Stromal cell of bone marrow (primary cell): ENCODE measurements at regions not wholly inside any gene's neighbourhood (a gene's known extent, or its start where the extent isn't known, plus 50 kb on each side); places are given as distances from the start of the nearest gene placed in this dataset.

Source experiments
- DNase-seq: peaks from one replicate; pipeline ENCODE4 v3.0.0-alpha.2; 2012; ENCODE audit warnings: low read depth

DNA sequence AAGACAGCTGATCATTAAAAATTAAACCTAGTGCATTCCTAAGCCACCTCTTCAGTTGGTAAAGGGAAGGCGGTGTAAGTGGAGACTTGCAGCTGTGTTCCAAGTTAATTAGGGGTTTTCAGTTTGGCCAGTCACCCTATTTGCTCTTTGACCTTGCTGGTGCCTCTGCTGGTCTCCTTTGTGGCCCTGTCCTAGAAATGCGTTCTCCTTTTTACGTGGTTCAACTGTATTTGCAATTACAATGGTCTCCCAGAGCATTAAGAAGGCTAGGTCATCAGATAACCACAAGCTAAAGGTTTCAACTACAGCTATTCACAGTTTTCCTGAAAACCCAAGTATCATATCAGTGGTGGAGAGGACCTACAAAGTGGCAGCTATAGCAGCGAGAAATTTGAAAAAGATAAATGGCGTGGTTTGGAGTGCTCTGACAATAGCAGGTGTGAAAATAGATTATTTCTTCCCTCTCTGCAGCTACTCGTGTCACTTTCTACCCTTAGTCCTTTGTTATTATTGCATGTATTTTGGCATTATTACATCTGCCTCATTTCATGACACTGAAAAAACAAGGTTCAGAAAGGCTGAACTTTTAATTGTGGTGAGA, 203.5 kb upstream of the TBC1D5 start:
- DNase-seq: no peak

DNA sequence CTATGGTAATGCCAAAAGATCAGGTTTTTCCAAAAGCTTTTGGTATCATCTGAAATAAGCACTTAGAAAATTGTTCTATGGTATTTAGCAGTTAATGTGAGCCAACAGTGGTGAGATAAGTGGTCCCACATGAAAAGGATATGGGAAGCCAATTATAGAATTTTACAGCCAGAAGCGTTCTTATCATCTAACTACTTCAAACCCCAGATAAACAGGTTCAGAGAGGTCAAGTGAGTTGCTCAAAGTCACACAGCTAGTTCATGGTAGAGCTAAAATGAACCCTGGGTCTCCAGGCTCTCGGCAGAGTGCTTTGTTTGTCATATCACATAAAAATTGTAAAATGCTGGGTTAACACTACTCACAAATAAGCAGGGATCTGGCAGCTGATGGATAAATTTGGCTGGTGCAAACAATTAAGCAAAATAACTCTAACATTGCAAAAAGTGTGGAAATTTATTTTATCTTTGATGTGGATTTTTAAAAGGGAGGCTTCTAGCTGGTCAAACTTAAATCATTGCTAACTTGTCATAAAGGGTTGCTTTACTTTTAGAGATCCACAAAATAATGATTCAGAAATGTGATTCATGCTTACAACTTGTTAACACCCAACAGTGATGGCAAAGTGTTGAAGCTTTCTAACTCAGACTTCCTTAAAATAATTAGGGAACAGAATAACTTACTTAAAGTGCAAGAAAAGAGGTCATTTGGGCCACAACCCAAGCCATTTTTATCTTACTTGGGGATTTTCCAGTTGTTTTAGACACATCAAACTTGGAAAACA, 202.8 kb upstream of the TBC1D5 start:
- DNase-seq: no peak

DNA sequence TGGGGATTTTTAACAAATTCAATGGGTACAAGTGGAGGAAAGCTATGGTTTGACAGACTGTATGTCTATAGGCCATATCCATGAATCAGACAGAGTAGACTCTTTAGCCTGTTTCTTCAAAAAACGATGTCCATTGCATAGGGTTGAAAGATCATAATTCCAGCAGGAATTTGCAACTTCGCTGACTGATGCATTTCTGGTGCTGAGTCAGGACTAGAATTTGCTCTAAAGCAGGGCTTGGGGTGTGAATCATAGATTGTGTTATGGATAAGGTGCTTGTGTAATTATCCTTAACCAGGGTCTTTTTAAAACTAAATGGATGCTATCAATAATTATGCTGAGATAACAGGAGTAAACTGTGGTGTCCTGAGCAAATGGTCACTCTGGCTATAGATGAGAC, 200.4 kb upstream of the TBC1D5 start:
- peak; percentile 11 for DNase-seq

DNA sequence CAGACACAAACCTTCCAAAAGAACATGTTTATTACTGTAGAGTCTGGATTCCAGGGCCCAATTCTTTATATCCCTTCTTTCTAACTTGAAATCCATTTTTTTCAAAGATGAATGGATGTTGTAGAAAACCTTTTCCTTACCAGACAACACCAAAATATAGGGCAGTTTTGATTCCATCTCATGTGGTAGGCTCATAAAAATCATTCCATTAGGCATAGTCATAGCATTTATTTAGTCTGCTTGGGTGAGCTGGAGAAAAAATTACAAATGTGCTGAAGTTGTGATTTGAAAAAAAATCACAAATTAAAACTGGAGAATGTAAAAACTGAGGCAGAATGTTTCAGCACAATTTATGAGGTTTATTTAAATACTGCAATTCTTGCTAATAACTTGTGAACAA, 199.3 kb upstream of the TBC1D5 start:
- no peak for DNase-seq

DNA sequence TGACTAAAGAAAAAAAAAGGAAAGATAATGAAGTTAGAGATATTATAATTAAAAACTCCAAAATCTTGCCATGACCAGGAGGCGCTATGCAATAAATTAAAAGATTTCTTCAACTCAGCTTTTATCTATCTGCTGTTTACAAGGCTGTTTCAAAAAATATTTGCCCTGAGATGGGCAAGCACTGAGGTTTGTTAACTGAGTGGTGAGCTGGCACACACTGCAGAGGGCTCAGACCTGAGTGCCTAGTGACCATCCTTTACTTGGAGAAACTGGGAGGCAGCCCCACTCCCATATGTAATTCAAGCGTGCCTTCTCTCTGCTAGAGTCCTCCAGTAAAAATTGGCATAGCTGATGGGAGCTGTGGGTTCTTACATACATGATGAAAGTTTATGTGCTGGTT, 198.7 kb upstream of the TBC1D5 start:
- no peak for DNase-seq

DNA sequence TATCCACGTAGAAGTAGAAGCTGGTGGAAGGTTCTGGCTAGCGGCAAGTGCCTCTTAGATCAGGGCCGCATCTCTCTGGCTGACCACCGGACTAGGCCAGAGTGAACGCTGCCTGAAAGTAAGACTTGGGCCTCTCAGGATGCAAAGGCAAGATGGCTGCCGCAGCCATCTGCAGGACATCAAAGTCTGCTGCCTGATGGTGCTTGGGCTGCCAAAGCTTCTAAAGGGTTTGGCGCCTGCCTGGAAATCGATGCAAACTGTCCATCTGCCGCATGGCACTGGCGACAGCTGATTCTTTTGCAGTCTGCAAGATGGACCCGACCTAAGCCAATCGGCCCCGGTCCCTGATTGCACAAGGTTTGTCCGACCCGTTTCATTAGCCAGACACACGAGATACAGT, 196.7 kb upstream of the TBC1D5 start:
- no peak for DNase-seq

DNA sequence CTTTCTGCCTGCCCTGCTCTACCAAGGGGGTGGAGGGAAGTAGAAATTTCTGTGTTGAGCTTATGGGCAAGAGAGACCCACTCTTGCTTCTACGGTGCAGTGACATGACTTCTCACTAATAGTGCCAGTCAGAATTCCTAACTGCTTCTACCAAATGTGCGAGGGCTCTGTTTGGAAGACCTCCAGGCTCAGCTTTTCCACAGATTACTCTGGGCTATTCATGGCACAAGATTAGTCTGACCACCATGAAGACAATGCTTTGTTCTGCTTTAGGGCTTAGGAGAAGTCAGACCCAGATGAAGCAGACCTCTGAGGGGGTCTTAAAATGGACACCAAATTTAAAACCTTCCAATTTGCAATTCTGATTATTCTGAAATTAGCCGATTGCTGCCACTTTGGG, 195.9 kb upstream of the TBC1D5 start:
- DNase-seq: no peak

DNA sequence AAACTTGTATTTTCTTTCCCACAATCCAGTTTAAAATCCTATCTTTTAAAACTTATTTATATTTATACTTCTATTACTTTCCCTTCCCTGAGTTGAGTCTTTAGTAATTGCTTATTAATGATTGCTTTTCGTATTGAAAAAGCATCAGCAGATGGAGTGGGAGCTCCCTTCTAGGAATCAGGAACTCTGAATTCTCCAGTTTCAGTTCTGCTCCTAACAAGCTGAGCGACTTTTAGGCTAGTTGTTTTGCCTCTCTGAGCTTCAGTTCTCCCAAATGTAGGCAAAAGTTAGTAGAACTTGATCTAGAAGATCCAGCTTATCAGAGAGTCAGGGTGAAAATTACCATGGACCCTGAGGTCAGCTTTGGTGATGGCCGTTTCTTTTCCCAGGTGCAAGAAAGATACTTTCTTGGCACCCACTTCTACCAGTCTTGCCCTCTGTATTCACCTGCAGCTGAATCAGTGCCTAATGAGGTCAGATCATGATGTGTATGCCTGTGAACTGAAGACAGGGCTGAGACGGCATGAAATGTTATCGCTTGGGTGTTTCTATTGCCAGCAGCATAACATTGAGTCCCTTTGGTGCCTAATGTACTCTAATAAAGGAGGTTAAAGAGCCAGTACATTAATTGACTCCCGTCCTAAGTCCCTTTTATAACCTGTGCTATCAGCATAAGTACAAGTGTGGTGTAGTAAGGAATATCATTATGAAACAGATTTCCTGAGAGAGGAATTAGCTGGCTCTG, 194.5 kb upstream of the TBC1D5 start:
- no peak for DNase-seq

DNA sequence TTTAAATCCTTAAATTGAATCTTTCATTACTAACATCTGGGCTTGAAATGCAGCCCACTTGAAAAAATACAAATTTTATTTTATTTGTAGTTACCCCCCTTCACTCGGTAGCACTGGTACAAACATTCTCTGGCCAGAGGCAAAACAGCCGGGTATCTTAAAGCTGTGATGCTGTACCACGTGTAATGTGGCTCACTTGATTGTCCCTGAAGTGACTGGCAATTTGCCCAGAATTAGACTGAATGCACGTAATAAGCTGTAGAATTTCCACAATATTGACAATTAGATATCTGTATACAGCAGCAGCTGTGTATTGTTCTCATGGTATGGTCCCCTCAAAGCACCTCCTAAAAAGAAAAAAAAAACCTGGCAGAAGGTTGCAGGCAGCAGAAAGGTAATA, 192.8 kb upstream of the TBC1D5 start:
- no peak for DNase-seq

DNA sequence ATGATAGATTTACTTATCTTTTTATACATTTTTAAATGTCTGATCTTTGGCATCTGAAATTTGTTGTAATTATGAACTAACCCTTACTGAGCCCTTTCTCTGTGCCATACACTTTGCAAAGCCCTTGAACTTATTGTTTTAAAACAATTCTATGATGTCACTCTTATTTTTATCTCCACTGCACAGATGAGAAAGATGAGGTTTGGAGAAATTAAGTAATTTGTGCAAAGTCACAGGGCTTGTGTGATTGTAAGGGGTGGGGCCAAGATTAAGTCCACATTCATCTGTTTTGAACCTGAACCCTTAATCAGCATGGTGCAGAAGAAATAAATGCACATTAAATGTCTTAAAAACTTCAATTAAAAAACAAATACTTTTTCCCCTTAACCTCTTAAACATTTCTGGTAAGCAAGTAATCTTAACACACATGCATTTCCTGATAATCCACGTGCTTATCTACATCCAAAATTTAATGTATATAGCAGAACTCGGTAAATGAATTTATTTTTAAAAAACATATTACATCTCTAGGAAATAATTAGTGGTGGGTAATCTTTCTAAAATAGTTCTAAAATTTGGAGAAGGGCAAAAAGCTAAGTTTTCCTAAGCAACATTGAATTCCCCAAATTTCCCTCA, 189.8 kb upstream of the TBC1D5 start:
- no peak for DNase-seq

DNA sequence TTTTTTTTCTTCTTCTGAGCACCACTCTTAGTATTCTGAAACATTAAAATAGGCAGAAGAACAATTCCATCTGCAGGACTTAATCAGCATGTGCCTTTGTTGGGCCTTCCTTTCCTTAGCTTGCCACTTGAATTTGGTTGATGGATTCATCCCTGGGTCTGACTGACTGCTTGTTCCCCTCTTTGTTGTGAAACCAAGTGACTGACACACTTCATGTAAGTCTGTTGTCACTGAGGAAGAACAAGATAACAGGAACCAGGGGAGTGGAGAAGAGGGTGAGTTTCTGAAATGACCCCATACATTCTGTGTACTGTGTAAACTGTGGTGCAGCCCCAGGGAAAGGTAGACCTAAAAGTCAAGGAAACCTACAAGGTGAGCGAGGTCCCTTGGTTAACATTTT, 188.7 kb upstream of the TBC1D5 start:
- no peak for DNase-seq

DNA sequence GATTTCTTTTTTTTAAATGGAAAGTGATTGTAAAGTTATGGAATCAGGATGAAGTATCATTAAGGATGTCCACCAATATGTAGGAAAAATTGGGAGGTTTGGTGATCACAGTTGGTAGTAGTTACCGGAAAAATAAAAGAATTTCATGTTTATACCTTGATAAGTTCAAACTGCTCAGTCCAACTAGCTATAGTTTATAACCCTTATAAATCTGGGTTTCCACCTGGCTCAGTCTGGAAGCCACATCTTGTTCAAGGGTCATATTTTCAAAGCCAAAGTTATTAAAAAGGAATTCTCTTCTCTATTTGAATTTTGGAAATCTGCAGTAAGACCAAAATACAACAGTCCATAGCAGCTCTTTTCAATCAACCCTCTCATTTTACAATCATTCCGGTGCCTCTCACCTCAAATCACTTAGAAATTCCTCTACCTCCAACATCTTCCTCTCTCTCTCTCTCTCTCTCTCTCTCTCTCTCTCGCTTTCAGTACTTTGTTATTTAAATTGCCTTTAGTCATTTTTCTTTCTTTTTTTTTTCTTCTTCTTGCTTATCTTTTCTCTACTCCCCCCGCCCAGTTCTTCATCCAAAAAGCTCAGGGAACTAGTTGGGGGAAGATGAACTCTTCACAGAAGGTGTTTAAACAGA, 186.2 kb upstream of the TBC1D5 start:
- DNase-seq: no peak

DNA sequence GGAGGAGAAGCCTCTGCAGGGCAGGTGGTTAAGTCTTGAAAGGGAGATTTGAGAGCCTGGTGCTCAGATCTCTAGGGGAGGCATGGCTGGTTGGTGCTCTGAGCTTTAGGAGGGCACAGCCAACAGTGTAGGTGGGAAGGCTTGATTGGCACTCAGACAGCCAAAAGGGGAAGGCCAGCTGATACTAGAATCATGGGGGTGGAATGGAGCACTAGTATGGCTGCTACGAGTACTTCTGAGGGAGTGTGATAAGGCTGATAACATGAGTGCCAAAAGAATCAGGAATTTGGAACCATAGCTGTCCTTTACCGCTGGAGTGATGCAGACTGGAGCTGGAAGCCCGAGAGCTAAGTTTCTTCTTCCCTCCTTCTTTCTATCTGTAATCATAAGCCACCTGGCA, 184.6 kb upstream of the TBC1D5 start:
- DNase-seq: no peak

DNA sequence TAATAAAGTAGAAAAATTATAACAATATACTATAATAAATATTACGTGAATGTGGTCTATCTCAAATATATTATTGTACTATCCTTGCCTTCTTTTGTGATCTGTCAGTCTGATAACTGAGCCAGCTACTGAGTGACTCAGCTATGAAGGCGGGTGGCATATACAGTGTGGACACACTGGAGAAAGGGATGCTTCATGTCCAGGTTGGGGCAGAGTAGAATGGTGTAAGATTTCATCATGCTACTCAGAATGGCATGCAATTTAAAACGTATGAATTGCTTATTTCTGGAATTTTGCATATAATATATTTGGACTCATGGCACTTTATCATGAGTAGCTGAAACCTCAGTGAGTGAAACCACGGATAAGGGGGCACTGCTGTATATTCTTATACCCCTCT, 172.9 kb upstream of the TBC1D5 start:
- no peak for DNase-seq

DNA sequence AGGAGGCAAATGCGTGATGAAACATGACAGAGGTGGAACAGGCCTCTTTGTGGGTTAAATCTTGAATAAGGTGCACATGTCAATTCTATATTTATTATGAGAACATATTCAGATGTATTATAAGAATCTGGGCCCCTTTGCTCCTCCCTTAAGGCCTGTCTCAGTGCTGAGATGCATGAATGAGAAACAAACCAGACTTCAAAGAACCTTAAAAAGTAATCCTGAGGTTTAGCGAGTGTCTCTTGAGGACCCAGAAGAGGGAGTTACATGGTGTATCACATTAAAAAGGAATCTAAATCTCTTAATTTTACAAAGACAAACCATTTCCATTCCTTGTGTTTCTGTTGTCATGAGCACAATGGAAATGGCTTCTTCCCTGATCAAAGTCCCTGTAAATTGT, 170.9 kb upstream of the TBC1D5 start:
- DNase-seq: no peak

DNA sequence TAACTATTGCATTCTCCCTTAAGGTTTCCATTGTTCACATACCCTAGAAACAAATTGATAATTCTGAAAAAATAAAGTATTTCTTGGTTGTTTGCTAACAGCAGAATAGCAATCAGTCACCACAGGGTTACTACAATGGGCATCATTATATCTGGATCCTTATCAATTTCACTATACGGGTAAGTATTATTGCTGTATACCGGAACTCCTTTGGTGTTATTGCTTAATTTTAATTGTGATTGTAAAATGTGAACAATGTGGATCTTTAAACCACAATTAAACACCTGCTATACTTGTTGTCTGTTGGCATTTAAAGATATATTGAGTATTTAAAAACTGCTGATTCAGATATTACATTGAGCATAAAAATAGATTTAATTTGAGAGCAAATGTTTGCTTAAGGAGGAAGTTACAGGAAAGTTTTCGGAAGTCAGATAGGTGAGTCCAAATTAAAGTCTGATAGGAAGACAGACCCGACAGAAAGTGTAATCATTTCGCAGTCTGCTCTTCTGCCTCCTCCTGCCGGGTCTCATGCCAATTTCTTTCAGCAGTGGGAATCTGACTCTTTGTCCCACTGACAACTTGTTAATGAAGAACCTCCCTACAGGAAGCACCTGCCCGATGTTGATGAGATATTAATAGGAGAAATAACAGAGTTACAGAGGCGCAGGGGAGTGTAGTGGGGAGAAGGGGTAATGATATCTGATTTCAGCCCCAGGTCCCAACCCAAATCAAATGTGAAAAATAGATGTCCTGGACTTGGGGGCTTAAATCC, 169.7 kb upstream of the TBC1D5 start:
- no peak for DNase-seq

DNA sequence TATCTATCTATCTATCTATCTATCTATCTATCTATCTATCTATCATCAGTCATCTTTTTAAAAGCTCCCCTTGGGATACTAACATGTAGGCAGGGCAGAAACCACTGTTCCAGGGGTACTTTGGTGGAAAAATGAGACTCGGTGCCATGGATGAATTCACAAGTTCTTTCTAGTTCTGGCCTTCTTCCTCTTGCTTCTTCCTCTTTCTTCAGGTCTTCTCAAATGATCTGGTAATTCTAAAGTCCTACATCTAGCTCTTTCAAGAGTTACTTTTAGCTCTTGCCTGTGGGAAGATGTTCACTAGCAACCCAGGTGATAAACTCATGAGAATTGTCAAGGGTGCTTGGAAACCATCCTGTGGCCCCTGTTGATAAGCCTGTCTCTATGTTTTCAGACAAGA, 168.5 kb upstream of the TBC1D5 start:
- no peak for DNase-seq

DNA sequence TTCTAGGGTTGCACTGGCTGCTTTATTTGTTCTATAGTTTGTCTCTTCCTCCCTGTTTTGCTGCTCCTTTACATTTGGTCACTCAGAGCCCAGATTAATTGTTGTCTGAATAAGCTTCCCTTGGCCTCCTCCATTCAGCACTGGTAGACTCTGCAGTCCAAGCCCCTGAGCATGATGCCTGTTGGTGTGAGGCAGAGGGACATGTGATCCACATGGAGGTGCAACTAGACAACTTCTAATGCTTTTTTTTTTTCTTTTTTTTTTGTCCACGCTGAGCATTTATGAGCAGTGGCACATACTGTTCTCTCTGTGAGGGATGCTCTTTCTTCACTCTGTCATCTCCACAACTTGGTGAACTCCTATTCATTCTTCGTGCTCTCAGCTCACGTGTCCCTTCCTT, 167.3 kb upstream of the TBC1D5 start:
- DNase-seq: no peak

DNA sequence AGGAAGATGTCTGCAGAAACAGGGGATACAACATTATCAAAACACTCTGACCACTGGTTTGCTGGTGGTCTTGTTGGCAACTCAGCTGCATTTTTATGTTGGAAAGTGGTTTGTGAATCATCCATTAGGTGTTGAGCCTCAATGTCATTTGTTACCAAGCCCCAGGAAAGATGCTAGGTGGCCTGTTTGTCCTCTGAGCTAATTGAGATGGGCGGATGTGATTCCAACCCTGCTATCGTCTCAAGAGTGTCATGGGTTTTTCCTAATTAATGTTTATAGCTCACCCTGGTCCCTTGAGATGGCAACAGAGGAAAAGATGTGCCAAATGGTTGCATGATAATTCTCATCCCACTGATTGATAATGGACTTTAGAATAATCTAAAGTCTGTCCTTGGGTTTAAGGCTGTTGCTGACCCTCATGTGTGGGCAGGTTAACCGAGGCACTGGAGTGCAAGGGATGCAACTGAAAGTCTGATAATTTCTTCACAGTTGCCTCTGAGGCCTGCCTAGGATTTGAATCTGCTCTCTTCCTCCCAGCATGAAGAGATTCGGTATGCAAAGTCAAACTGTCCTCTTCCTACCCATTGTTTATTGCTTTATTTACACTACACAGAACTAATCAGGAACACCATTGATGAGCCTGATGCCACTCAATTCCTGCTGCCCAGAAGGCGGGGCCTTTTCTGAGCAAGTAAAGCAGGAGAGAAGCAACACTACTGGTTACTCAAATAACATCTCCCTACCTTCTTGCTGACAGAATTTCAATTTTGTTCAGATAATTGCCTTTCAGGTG, 166.2 kb upstream of the TBC1D5 start:
- DNase-seq: no peak

DNA sequence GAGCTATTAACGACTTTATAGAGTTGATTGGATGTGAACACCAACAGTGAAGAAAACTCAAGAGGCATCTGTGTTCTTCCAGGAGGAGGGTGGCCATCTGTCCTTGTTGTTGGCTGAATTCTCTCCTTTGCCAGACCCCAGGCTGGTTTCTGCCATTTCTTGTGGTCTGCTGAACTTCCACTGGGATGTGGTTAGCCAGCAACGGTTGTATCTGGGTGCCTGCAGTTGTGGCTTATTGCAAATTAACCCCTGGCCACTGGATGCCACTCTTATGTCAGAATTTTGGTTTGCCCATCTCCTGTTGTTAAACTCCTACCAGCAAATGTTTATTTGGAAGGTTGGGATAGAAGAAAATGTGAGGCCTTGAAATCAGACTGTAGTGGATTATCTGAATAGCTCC, 163.6 kb upstream of the TBC1D5 start:
- no peak for DNase-seq

DNA sequence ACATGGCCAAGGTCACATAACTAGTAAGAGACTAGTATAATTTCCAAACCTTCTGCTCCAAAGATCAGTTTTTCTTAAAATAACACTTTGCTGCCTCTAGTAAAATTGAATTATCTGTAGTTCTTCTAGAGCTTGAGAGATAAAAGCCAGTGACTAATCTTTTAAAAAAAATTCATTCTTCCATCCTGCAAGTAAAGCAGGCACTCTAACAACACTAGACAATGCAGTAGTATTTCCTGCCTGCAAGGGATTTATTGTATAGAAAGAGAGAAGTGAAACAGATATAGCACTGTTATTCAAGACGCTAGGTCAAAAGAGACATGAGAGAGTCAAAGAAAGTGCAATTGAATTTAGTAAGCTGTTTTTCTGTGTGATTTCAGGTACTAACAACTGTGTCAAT, 159.5 kb upstream of the TBC1D5 start:
- no peak for DNase-seq
